GM12875 (cell line): ENCODE measurements at regions not wholly inside any gene's neighbourhood (a gene's known extent, or its start where the extent isn't known, plus 50 kb on each side); places are given as distances from the start of the nearest gene placed in this dataset.

Source experiments
- H3K4me3 ChIP-seq: one replicate; pipeline ENCODE4 v1.5.1; 2011; ENCODE audit warnings: low read depth, low read length, control low read depth
- TF ChIP-seq, protein P1 (sequence below): IDR thresholded peaks from 2 replicates; pipeline ENCODE4 v1.5.1; 2011; ENCODE audit warnings: low read depth, mild to moderate bottlenecking, control low read depth, inconsistent platforms, low read length, moderate library complexity, borderline replicate concordance; ENCODE audit not compliant: insufficient read depth

DNA sequence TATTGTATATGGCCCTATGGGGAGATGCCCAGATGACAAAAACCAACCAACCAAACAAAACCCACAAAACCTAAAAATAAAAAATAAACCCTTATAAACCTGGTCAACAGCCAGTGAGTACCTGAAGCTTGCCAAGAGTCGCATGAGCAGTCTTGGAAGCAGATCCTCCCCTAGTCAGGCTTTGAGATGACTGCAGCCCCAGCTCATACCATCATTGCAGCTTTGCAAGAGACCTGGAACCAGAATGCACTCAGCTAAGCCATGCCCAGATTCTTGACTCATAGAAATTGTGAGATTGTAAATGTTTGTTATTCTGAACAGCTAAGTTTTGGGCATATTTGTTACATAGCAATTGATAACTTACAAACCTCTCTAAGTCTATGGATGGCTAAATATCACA is 326.8 kb downstream of the HLX start:
- H3K4me3 ChIP-seq: no peak overlapping the region

DNA sequence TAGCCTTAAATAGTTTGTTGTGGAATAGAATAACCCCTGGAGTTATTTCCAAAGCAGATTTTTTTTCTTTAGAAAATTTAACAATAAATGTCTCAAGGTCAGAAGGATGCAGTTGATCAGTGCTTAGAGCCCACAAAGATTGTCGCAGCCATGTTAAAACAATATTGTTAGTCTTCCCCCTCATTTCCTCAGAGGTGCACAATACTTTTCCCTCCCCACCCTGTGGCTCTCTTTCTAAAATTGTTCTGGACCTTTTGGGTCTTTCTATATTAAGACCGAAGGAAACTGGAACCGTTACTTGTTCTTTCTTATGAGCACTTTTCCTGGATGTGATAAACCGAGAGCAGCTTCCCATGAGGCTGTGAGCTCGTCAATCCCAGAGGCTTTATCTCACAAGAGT is 333.7 kb downstream of the HLX start:
- TF ChIP-seq, protein P1, sequence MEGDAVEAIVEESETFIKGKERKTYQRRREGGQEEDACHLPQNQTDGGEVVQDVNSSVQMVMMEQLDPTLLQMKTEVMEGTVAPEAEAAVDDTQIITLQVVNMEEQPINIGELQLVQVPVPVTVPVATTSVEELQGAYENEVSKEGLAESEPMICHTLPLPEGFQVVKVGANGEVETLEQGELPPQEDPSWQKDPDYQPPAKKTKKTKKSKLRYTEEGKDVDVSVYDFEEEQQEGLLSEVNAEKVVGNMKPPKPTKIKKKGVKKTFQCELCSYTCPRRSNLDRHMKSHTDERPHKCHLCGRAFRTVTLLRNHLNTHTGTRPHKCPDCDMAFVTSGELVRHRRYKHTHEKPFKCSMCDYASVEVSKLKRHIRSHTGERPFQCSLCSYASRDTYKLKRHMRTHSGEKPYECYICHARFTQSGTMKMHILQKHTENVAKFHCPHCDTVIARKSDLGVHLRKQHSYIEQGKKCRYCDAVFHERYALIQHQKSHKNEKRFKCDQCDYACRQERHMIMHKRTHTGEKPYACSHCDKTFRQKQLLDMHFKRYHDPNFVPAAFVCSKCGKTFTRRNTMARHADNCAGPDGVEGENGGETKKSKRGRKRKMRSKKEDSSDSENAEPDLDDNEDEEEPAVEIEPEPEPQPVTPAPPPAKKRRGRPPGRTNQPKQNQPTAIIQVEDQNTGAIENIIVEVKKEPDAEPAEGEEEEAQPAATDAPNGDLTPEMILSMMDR: no peak
- no peak overlapping the region for H3K4me3 ChIP-seq

More for the DNA sequence above, 326.8 kb downstream of the HLX start:
- TF ChIP-seq, protein P1: no peak

DNA sequence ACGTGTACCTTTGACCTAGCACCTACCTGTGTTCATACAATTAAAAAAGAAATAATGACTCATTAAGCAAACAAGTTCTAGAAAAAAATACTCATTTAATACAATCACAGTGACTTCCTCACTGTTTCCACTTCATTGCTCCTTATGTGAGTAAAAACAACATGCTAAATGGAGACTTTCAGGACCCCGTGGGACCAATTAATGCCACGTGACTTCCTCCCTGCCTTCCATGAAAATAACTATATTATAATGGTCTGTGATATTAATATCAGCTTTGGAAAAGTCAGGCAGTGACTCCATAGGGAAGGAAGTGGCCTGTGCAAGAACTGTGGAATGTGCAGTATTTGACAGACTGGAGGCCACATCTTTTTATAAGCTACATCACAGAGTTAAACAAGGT is 337.8 kb downstream of the HLX start:
- H3K4me3 ChIP-seq: no peak overlapping the region
- TF ChIP-seq, protein P1: no peak

DNA sequence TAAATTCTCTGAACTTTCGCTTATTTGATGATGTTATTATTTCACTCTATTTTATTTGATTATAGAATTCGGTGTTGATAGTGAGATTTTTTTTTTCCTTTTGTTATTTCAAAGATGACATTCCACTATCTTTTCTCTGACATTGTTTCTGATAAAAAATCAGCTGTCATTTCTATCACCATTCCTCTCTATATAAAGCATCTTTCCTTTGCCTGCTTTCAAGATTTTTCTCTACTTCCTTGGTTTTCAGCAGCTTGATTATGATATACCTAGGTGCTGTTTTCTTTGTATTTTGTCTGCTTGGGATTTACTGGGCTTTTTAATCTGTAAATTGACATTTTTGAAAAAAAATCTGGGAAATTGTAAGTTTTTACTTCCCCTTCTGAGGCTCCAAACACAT is 344.0 kb downstream of the HLX start:
- no peak overlapping the region for H3K4me3 ChIP-seq
- TF ChIP-seq, protein P1: no peak

DNA sequence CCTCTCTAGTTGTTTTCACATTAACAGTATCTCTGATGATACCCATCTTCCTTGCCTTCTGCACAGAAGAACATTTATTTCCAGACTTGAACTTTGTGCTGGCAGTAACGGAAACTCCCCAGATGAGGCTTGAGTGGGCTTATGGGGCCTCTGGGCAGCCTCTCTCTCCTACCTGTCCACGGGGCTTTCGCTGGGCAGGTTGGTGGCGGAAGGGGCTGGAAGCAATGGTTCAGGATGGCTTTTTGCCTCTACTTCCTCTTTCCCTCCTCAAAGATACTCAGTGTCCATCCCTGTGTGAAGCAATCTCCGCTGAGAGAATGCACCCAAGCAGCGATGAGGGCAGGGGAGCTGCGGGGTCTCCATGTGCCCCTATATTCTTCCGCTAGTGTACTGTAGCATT is 348.2 kb downstream of the HLX start:
- H3K4me3 ChIP-seq: no peak overlapping the region
- TF ChIP-seq, protein P1: no peak

DNA sequence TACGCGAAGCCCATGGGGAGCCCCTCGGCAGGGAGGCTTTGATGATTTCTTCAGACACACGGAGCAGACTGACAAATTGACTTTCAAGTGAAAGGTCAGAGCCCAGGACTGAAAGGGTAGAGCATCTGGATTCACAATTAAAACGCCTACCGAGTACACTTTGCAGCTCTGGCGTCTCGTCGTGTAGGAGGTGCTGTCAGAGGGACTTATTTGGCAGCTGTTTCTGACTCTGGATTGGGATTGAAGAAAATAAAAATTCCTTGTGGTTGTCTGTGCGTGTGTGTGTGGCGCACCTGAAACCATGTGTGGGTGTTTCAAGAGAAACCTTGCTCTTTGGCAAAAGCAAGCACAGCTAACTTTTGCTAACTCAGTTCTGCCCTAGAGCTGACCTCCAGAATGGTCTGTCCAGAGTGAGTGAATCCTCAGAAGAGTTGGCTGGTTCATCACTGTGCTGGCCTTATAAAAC is 348.7 kb downstream of the HLX start:
- TF ChIP-seq, protein P1: no peak
- H3K4me3 ChIP-seq: no peak overlapping the region

DNA sequence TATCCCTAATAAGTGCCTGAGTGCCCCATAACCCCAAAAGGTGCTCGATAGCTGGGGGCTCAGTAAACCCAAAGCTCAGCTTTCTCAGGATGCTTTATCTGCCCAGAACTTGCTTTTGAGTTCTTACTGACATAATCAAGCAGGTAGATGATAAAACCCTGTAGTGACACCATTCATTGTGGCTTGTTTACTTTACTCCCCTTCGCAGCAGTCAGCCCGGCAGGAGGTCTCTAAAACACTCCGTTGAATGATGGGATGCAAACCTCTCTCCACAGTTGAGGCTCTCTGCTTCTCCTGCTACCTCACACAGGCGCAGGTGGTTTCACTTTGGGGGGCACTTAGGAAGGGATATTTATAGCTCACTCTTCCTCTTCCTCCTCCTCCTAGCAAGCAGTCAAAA is 349.4 kb downstream of the HLX start:
- TF ChIP-seq, protein P1: no peak
- H3K4me3 ChIP-seq: no peak overlapping the region
